ENCODE measurements at regions not wholly inside any gene's neighbourhood (a gene's known extent, or its start where the extent isn't known, plus 50 kb on each side); places are given as distances from the start of the nearest gene placed in this dataset.

- Histone ChIP-seq H3K36me3 (no peaks in the 10 kb centered on the region), H3K4me1 (no peaks in the 10 kb centered on the region), H3K27me3 (no peaks in the 10 kb centered on the region), H3K4me3 (replicated peaks in 1 of 3) (no peak overlapping the region), H3K9me3 (no peaks in the 10 kb centered on the region), H3K27ac (no peak overlapping the region)
- WGBS, 2 donors: 86 to 92% methylated on average over 3 of the region's 3 CpGs
- intact Hi-C loops (cut with DNase I): no loop called here
- TF ChIP-seq, protein P1, sequence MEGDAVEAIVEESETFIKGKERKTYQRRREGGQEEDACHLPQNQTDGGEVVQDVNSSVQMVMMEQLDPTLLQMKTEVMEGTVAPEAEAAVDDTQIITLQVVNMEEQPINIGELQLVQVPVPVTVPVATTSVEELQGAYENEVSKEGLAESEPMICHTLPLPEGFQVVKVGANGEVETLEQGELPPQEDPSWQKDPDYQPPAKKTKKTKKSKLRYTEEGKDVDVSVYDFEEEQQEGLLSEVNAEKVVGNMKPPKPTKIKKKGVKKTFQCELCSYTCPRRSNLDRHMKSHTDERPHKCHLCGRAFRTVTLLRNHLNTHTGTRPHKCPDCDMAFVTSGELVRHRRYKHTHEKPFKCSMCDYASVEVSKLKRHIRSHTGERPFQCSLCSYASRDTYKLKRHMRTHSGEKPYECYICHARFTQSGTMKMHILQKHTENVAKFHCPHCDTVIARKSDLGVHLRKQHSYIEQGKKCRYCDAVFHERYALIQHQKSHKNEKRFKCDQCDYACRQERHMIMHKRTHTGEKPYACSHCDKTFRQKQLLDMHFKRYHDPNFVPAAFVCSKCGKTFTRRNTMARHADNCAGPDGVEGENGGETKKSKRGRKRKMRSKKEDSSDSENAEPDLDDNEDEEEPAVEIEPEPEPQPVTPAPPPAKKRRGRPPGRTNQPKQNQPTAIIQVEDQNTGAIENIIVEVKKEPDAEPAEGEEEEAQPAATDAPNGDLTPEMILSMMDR (IDR thresholded peaks at IDR 0.05): no peak
- no peak for DNase-seq
Observed at GRCh38 chr3:105959851-105960250, 91.0 kb upstream of the CBLB start.

DNA sequence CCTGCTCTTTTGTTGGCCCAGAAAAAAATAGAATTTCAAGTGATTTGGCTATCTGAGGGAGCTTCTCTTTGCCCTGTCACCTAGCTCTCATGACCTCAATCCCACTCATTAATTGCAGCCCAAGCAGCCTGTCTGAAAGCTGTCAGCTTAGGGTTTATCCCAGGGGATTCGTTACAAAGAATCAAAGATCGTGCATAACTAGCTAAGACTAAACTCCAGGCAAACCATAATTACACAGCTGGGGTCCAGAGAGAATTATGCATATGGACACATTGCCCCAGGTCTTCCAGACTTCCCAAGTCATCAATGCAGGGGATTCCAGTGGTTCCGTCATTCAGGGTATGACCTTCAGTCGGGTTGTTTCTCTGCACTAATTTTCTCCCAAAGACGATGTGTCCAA lies 91.6 kb upstream of the CBLB start:
- H3K27me3 ChIP-seq: no peaks in the 10 kb centered on the region
- no peak overlapping the region for H3K4me3 ChIP-seq (replicated peaks in 1 of 3)
- no peaks in the 10 kb centered on the region for H3K9me3 ChIP-seq
- intact Hi-C loops (cut with DNase I): no loop called here
- H3K36me3 ChIP-seq: no peaks in the 10 kb centered on the region
- no peaks in the 10 kb centered on the region for H3K4me1 ChIP-seq
- no peak for TF ChIP-seq POLR2A (IDR thresholded peaks at IDR 0.05)
- TF ChIP-seq, protein P1 (IDR thresholded peaks at IDR 0.05): no peak
- no peak overlapping the region for H3K27ac ChIP-seq
- WGBS, 2 donors: 91 to 95% methylated on average over 5 of the region's 5 CpGs
- no peak for DNase-seq

GRCh38 chr3:105963161-105963560 lies 94.3 kb upstream of the CBLB start:
- Histone ChIP-seq H3K4me1 (no peaks in the 10 kb centered on the region), H3K27me3 (no peaks in the 10 kb centered on the region), H3K9me3 (no peaks in the 10 kb centered on the region), H3K36me3 (no peaks in the 10 kb centered on the region), H3K27ac (no peak overlapping the region), H3K4me3 (replicated peaks in 1 of 3) (no peak overlapping the region)
- TF ChIP-seq, protein P1 (IDR thresholded peaks at IDR 0.05): no peak
- no peak for TF ChIP-seq POLR2A (IDR thresholded peaks at IDR 0.05)
- intact Hi-C loops (cut with DNase I): no loop called here
- WGBS, 2 donors: 89 to 97% methylated on average over 1 of the region's 1 CpG
- DNase-seq: no peak

DNA sequence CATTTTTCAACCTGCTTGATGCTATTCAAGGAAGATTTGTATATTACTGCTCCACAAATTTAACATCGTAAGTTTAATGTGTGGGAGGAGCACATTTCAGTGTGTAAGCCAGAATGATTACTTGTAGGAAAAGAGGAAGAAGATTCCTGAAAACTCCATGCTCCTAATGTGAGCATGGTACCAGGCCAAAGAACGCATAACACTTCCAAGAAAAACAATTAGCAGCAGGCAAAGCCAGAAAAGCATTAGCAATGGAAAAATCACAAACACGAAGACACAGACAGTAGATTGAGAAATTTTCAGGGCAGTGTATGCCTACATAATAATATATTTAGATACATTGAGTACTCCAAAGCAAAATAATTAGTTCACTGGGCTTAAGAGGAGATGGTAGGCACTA lies 96.6 kb upstream of the CBLB start:
- no peak for DNase-seq
- intact Hi-C loops (cut with DNase I): no loop called here
- TF ChIP-seq, protein P1 (IDR thresholded peaks at IDR 0.05): no peak
- 61 to 62% methylated on average over 3 of the region's 3 CpGs for WGBS, 2 donors
- H3K27me3 ChIP-seq: no peaks in the 10 kb centered on the region
- H3K27ac ChIP-seq: no peak overlapping the region
- no peaks in the 10 kb centered on the region for H3K4me1 ChIP-seq
- H3K36me3 ChIP-seq: no peaks in the 10 kb centered on the region
- no peaks in the 10 kb centered on the region for H3K9me3 ChIP-seq
- H3K4me3 ChIP-seq (replicated peaks in 1 of 3): no peak overlapping the region

DNA sequence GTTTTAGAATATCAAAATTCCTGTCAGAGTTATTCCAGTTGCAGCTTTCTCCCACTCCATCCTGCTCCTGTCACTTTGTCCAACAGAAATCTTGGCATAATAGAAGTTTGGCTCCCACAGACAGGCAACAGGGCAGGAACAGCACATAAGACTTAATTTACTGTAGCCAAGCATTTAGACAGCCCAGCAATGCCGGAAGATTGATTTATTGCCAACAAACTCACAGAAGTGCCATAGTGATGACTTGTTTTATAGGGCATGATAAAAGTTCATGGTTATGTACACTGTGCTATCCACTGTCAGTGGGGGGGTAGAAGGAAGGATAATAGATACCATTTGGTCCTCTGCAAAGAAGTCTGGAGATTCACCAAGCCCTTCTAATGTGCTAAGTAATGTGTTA lies 98.3 kb upstream of the CBLB start:
- WGBS, 2 donors: 74 to 89% methylated on average over 1 of the region's 1 CpG
- Histone ChIP-seq H3K27ac (no peak overlapping the region), H3K9me3 (no peaks in the 10 kb centered on the region), H3K4me3 (replicated peaks in 1 of 3) (no peak overlapping the region), H3K36me3 (no peaks in the 10 kb centered on the region), H3K4me1 (no peaks in the 10 kb centered on the region), H3K27me3 (no peaks in the 10 kb centered on the region)
- intact Hi-C loops (cut with DNase I): no loop called here
- no peak for DNase-seq
- TF ChIP-seq, protein P1 (IDR thresholded peaks at IDR 0.05): no peak
- no peak for TF ChIP-seq POLR2A (IDR thresholded peaks at IDR 0.05)
